Pancreas (tissue), 10 donors: ENCODE measurements at regions not wholly inside any gene's neighbourhood (a gene's known extent, or its start where the extent isn't known, plus 50 kb on each side); places are given as distances from the start of the nearest gene placed in this dataset.

Source experiments
- ATAC-seq, 4 donors: fragments of 200-7000 bp; cut with Tn5 transposase; one replicate each; pipeline versions ENCODE4 v1.8.0 to v1.9.1; 2020; ENCODE audit warnings: mild to moderate bottlenecking in 4 of 4, moderate library complexity in 4 of 4
- DNase-seq, 6 donors: peaks; one replicate each; pipeline ENCODE4 v3.0.0-alpha.2; 2020
- FAIRE-seq: peaks from 2 replicates; lab custom pipeline; 2012; peaks lifted over from hg19 to GRCh38; lab: Jason Lieb, UNC
- H3K27ac ChIP-seq, 4 donors: fragments of 200-600 bp; sonication (generic); 1 replicate in 3 of 4; 2 replicates in 1 of 4; pipeline versions ENCODE4 v1.5.0 to v1.8.0; 2020
- H3K27me3 ChIP-seq, 4 donors: fragments of 200-600 bp; one replicate each; pipeline ENCODE4 v1.8.0; 2021
- H3K36me3 ChIP-seq, 3 donors: fragments of 200-600 bp; sonication (generic) in 1 of 3; one replicate each; pipeline versions ENCODE4 v1.5.0 to v1.8.0; 2020 to 2021
- H3K4me1 ChIP-seq, 3 donors: fragments of 200-600 bp; one replicate each; pipeline ENCODE4 v1.8.0; 2021
- H3K4me3 ChIP-seq, 4 donors: fragments of 200-600 bp; sonication (generic) in 2 of 4; one replicate each; pipeline versions ENCODE4 v1.5.0 to v1.8.0; 2020 to 2021
- H3K9me3 ChIP-seq, 4 donors: fragments of 200-600 bp; one replicate each; pipeline ENCODE4 v1.8.0; 2021
- WGBS, 2 donors: extraction: QIAGEN DNeasy Blood & Tissue Kit; methylation state at CpG; one replicate each; pipeline ENCODE4 v1.1.7; 2013; 5-methylcytosine and 5-hydroxymethylcytosine counted together
- intact Hi-C, 3 donors: fragments of 100-400 bp; cut with DNase I; formaldehyde crosslinking; loops; one replicate each; pipeline versions ENCODE4 v1.11.1 to v1.14.2; 2022
- TF ChIP-seq, protein P1 (sequence below), 4 donors: fragments of 200-600 bp; sonication (generic) in 3 of 4; IDR thresholded peaks; one replicate each; pipeline versions ENCODE4 v1.5.0 to v1.8.0; 2021; ENCODE audit warnings: antibody characterized with exemption in 4 of 4
- donor health status: healthy with polysubstance abuse.
- donor health status: DM: no; HTN: no; CAD: no; lungs with moderate emphysema.
- donor health status: DM: no; HTN: no; CAD: no.
- donor health status: control.
- donor health status: control.
- donor health status: Bipolar disorder and iron deficiency.
- donor health status: DM: yes; HTN: yes; CAD: no.
- donor health status: DM: no; HTN: no; CAD: no.
- donor health status: DM: no; HTN: no; CAD: no.
- donor health status: DM: yes; HTN: yes; CAD: no.

- ATAC-seq (peak; percentile 82 to 93 (median 89)), FAIRE-seq (peak; percentile 64)
- H3K27ac ChIP-seq = peak overlapping the region in 2 of 4 donors; percentile 34 to 58
These were observed 99.5 kb upstream of the STK39 start for GRCh38 chr2:168346725-168347477.

GRCh38 chr2:168348076-168348475 is 100.7 kb upstream of the STK39 start:
- H3K27ac ChIP-seq = no peak overlapping the region
- intact Hi-C loops = loop anchor here in 2 of 3 donors (5.0 kb wide), 2 partner anchors 404 to 409 kb away; no protein-coding TSS in a partner anchor

More at GRCh38 chr2:168346725-168347477, 99.5 kb upstream of the STK39 start:
- no peaks in the 10 kb centered on the region for H3K36me3 ChIP-seq
- H3K4me1 ChIP-seq = peaks cover 12 to 18% (median 17%) of the 10 kb centered on the region in 3 donors
- no peaks in the 10 kb centered on the region for H3K27me3 ChIP-seq
- DNase-seq = peak in 5 of 6 donors; percentile 46 to 76 (median 60)
- no peaks in the 10 kb centered on the region for H3K9me3 ChIP-seq
- peak overlapping the region in 2 of 4 donors; percentile 36 to 44 for H3K4me3 ChIP-seq
- intact Hi-C loops = loop anchor here in 2 of 3 donors (5.0 kb wide), 2 partner anchors 405 to 410 kb away; no protein-coding TSS in a partner anchor
- WGBS, 2 donors = 16% methylated on average over 13 of the region's 13 CpGs
- TF ChIP-seq, protein P1, sequence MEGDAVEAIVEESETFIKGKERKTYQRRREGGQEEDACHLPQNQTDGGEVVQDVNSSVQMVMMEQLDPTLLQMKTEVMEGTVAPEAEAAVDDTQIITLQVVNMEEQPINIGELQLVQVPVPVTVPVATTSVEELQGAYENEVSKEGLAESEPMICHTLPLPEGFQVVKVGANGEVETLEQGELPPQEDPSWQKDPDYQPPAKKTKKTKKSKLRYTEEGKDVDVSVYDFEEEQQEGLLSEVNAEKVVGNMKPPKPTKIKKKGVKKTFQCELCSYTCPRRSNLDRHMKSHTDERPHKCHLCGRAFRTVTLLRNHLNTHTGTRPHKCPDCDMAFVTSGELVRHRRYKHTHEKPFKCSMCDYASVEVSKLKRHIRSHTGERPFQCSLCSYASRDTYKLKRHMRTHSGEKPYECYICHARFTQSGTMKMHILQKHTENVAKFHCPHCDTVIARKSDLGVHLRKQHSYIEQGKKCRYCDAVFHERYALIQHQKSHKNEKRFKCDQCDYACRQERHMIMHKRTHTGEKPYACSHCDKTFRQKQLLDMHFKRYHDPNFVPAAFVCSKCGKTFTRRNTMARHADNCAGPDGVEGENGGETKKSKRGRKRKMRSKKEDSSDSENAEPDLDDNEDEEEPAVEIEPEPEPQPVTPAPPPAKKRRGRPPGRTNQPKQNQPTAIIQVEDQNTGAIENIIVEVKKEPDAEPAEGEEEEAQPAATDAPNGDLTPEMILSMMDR (IDR thresholded peaks at IDR 0.05) = peak; percentile 46 to 79 (median 69)

DNA sequence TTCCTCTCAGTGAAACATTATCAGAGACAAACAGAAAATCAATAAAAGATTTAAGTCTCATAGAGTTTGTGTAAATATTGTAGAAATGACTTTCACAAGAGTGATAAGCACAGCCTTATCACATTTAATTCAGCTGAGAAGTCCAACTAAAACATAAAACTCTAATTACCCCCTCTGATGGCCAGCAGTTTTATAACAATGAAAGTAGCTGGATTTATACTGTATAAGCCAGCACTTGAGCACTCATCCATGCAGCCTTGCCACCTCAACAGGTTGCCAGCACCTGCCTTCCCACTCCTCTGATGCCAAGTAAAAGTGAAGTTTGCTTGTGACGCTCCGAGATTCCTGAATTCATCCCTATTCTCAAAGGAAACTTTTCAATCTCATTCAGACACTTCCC is 103.0 kb upstream of the STK39 start:
- FAIRE-seq = no peak
- DNase-seq = peak in 1 of 6 donors; percentile 33
- no peaks in the 10 kb centered on the region for H3K36me3 ChIP-seq
- H3K4me1 ChIP-seq = peaks cover 12 to 18% (median 17%) of the 10 kb centered on the region in 3 donors
- no peaks in the 10 kb centered on the region for H3K9me3 ChIP-seq
- intact Hi-C loops = no loop called here
- WGBS, 2 donors = 8 to 14% methylated on average over 2 of the region's 2 CpGs
- no peaks in the 10 kb centered on the region for H3K27me3 ChIP-seq
- no peak overlapping the region for H3K4me3 ChIP-seq
- ATAC-seq = peak; percentile 53 to 75 (median 60)
- TF ChIP-seq, protein P1 (IDR thresholded peaks at IDR 0.05) = no peak
- H3K27ac ChIP-seq = peak overlapping the region in 1 of 4 donors; percentile 34

More at GRCh38 chr2:168348076-168348475, 100.7 kb upstream of the STK39 start:
- TF ChIP-seq, protein P1 (IDR thresholded peaks at IDR 0.05) = peak in 1 of 4 donors; percentile 16
- Histone ChIP-seq H3K36me3 (no peaks in the 10 kb centered on the region), H3K27me3 (no peaks in the 10 kb centered on the region), H3K4me3 (no peak overlapping the region), H3K4me1 (peaks cover 12 to 18% (median 17%) of the 10 kb centered on the region in 3 donors), H3K9me3 (no peaks in the 10 kb centered on the region)
- ATAC-seq (peak in 3 of 4 donors; percentile 20 to 69 (median 66)), DNase-seq (no peak), FAIRE-seq (no peak)
- 81 to 94% methylated on average over 2 of the region's 2 CpGs for WGBS, 2 donors

GRCh38 chr2:168353251-168353650 is 102.8 kb upstream of the CERS6 start:
- intact Hi-C loops = no loop called here

More at GRCh38 chr2:168353251-168353650, 102.8 kb upstream of the CERS6 start:
- no peaks in the 10 kb centered on the region for H3K9me3 ChIP-seq
- FAIRE-seq (no peak), DNase-seq (no peak), ATAC-seq (no peak)
- 75 to 77% methylated on average over 2 of the region's 2 CpGs for WGBS, 2 donors
- H3K36me3 ChIP-seq = no peaks in the 10 kb centered on the region
- H3K27me3 ChIP-seq = no peaks in the 10 kb centered on the region
- H3K4me3 ChIP-seq = no peak overlapping the region
- peaks cover 9 to 18% (median 15%) of the 10 kb centered on the region in 3 donors for H3K4me1 ChIP-seq
- no peak overlapping the region for H3K27ac ChIP-seq
- TF ChIP-seq, protein P1 (IDR thresholded peaks at IDR 0.05) = no peak
